ENCODE measurements at regions not wholly inside any gene's neighbourhood (a gene's known extent, or its start where the extent isn't known, plus 50 kb on each side); places are given as distances from the start of the nearest gene placed in this dataset.
"Not testable (repeated sequence)": the region's sequence is repeated elsewhere in the genome, so short reads cannot be mapped to it uniquely, and the experiment has no call there.

GRCh38 chr12:116444590-116444943 is 114.6 kb upstream of the MAP1LC3B2 start:
- TF ChIP-seq POLR2A (IDR thresholded peaks at IDR 0.05) (no peak), CTCF (IDR thresholded peaks at IDR 0.05) (no peak)
- H3K4me3 ChIP-seq = no peak overlapping the region
- H3K27ac ChIP-seq = peak overlapping the region; percentile 64 to 75
- DNase-seq = no peak
- H3K36me3 ChIP-seq = no peaks in the 10 kb centered on the region
- H3K9me3 ChIP-seq = no peaks in the 10 kb centered on the region
- H3K4me1 ChIP-seq = no peaks in the 10 kb centered on the region
- intact Hi-C loops (cut with DNase I; ENCODE audit: low total_unique reads) = no loop called here
- no peaks in the 10 kb centered on the region for H3K27me3 ChIP-seq

- intact Hi-C loops (cut with DNase I; ENCODE audit: low total_unique reads) = no loop called here
- Histone ChIP-seq H3K27me3 (no peaks in the 10 kb centered on the region), H3K36me3 (no peaks in the 10 kb centered on the region), H3K4me1 (no peaks in the 10 kb centered on the region), H3K27ac (no peak overlapping the region), H3K4me3 (no peak overlapping the region), H3K9me3 (no peaks in the 10 kb centered on the region)
- TF ChIP-seq POLR2A (IDR thresholded peaks at IDR 0.05) = no peak
- TF ChIP-seq CTCF (IDR thresholded peaks at IDR 0.05) = no peak
- no peak for DNase-seq
These were observed 110.9 kb upstream of the MAP1LC3B2 start for GRCh38 chr12:116448165-116448739.

- no peaks in the 10 kb centered on the region for H3K9me3 ChIP-seq
- DNase-seq = no peak
- H3K27me3 ChIP-seq = no peaks in the 10 kb centered on the region
- no peaks in the 10 kb centered on the region for H3K36me3 ChIP-seq
- H3K4me1 ChIP-seq = peaks cover 8% of the 10 kb centered on the region in 2 donors
- no peak overlapping the region for H3K4me3 ChIP-seq
- intact Hi-C loops (cut with DNase I; ENCODE audit: low total_unique reads) = no loop called here
- TF ChIP-seq POLR2A (IDR thresholded peaks at IDR 0.05) = no peak
- TF ChIP-seq CTCF (IDR thresholded peaks at IDR 0.05) = no peak
- H3K27ac ChIP-seq = no peak overlapping the region
These were observed 108.7 kb upstream of the MAP1LC3B2 start for GRCh38 chr12:116450406-116450910.

GRCh38 chr12:116452975-116453374 is 106.2 kb upstream of the MAP1LC3B2 start:
- intact Hi-C loops (cut with DNase I; ENCODE audit: low total_unique reads); H3K36me3 ChIP-seq; H3K27me3 ChIP-seq; H3K27ac ChIP-seq; DNase-seq; H3K4me3 ChIP-seq; H3K9me3 ChIP-seq: not testable (repeated sequence)
- H3K4me1 ChIP-seq = peaks cover 15 to 18% of the 10 kb centered on the region in 2 donors

- H3K4me3 ChIP-seq = no peak overlapping the region
- peak overlapping the region in 1 of 2 donors; percentile 91 for H3K27ac ChIP-seq
- no peak for DNase-seq
- intact Hi-C loops (cut with DNase I; ENCODE audit: low total_unique reads) = no loop called here
- TF ChIP-seq POLR2A (IDR thresholded peaks at IDR 0.05) (no peak), CTCF (IDR thresholded peaks at IDR 0.05) (no peak)
- H3K27me3 ChIP-seq = no peaks in the 10 kb centered on the region
- no peaks in the 10 kb centered on the region for H3K36me3 ChIP-seq
- peaks cover 15 to 18% of the 10 kb centered on the region in 2 donors for H3K4me1 ChIP-seq
- no peaks in the 10 kb centered on the region for H3K9me3 ChIP-seq
These were observed 105.5 kb upstream of the MAP1LC3B2 start for GRCh38 chr12:116453631-116454030.

- peak overlapping the region; percentile 91 to 94 for H3K27ac ChIP-seq
- no peak overlapping the region for H3K4me3 ChIP-seq
- peaks cover 15 to 18% of the 10 kb centered on the region in 2 donors for H3K4me1 ChIP-seq
- no peaks in the 10 kb centered on the region for H3K9me3 ChIP-seq
- H3K36me3 ChIP-seq = no peaks in the 10 kb centered on the region
- TF ChIP-seq CTCF (IDR thresholded peaks at IDR 0.05) (no peak), POLR2A (IDR thresholded peaks at IDR 0.05) (no peak)
- no peak for DNase-seq
- no peaks in the 10 kb centered on the region for H3K27me3 ChIP-seq
- intact Hi-C loops (cut with DNase I; ENCODE audit: low total_unique reads) = no loop called here
These were observed 105.1 kb upstream of the MAP1LC3B2 start for GRCh38 chr12:116454076-116454475.
